ENCODE measurements at regions not wholly inside any gene's neighbourhood (a gene's known extent, or its start where the extent isn't known, plus 50 kb on each side); places are given as distances from the start of the nearest gene placed in this dataset.

GRCh38 chr6:147868427-147869190, 360.1 kb downstream of the SAMD5 start:
- no peak for TF ChIP-seq MAX (CRISPR knock-in tag; IDR thresholded peaks at IDR 0.05)
- no peak for TF ChIP-seq E2F1 (CRISPR knock-in tag; IDR thresholded peaks at IDR 0.05)
- TF ChIP-seq NFATC4 (CRISPR knock-in tag; IDR thresholded peaks at IDR 0.05), result no peak
- TF ChIP-seq ZNF138 (CRISPR knock-in tag; conservative IDR thresholded peaks at IDR 0.05), result no peak
- TF ChIP-seq ZBTB21 (CRISPR knock-in tag; IDR thresholded peaks at IDR 0.05; ENCODE audit: borderline replicate concordance), result no peak
- TF ChIP-seq ZBTB43 (CRISPR knock-in tag; IDR thresholded peaks at IDR 0.05), result no peak
